Activated gamma-delta T cell treated with Interleukin-2 at 50 U/mL for 16 hours (primary cell): ENCODE measurements at regions not wholly inside any gene's neighbourhood (a gene's known extent, or its start where the extent isn't known, plus 50 kb on each side); places are given as distances from the start of the nearest gene placed in this dataset.
A peak's percentile ranks its signal among the peaks of the same experiment; 100 is the strongest.

Source experiments
- DNase-seq: peaks from one replicate; pipeline ENCODE4 v3.0.0-alpha.2; 2020

DNA sequence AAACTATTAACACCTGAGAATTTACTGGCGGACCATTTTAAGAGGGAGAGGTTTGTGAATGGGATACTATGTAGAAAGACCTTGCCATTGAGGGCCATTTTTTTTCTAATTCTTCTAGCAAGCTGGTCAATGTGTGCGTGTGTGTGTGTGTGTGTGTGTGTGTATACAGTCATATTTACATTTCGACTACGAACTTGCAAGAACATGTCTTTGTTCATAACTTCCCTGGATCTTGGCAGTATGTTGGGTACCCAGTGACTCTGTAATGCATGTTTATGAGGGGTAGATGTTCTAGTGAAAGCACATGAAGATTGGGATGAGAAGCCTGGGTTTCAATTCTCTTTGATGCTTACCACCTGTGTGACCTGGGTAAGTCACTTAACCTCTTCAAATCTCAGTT lies 133.6 kb downstream of the UBE2E3 start:
- no peak for DNase-seq

- DNase-seq, result no peak
These were observed 135.9 kb downstream of the UBE2E3 start for GRCh38 chr2:181116261-181116660.

- DNase-seq, result no peak
These were observed 137.0 kb downstream of the UBE2E3 start for GRCh38 chr2:181117206-181117925.

DNA sequence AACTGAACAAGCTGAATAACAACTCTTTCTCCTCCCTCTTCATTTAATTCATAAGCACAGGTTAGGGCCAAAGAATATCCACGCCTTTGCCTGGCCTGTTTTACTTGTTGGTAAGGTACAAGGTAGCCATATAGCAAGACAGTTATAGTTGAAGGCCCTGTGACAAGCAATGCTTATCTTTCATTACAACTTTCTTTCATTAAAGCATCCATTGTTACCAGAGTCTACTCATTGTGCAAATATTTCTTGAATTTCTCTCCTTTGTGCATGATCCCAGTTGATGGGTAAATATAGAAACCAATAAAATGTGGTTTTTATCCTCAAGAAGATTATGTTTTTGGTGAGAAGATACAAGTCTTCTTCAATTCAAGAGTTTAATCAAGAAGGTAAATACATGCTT lies 140.2 kb downstream of the UBE2E3 start:
- DNase-seq, result no peak

DNA sequence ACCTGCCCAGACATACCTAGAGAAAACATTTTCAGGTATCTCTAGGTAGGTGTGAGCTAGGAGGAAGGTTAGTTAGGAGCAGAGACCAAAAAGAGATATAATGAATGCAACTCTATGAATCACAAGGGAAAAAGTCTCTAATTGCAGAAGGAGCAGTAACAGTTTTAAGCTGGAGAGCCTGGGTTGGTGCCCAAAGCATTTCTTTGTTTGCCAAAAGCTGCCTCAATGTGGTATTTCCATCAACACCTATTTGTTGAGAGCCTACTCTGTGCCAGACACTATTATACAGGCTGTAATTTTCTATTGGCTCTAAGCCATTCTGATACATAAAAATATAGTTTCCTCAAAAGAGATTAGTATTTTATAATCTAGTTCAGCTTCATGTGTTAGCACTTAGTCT lies 141.6 kb downstream of the UBE2E3 start:
- DNase-seq, result no peak

- DNase-seq, result no peak
These were observed 142.2 kb downstream of the UBE2E3 start for GRCh38 chr2:181122601-181123000.

DNA sequence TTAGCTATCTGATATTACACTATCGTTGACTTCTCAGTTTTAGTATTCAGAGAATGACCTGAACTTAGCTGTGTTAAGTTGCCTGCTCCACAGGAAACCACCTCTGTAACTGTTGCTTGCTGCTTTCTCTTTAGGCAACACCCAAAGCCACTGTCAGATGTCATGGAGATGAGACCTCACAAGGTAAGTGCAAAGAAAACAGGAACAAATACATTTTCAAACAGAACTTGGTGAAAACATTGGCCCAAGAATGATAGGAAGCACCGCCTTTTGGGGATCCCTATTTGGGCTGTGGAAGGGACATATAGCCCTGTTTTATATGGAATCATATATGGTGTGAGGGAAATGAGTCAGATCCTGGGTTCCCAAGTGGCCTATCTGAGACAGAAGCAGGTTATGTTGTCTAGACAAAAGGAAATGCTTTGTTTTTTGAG lies 143.4 kb downstream of the UBE2E3 start:
- DNase-seq, result peak; percentile 57

- DNase-seq, result no peak
These were observed 144.1 kb downstream of the UBE2E3 start for GRCh38 chr2:181124497-181124896.

DNA sequence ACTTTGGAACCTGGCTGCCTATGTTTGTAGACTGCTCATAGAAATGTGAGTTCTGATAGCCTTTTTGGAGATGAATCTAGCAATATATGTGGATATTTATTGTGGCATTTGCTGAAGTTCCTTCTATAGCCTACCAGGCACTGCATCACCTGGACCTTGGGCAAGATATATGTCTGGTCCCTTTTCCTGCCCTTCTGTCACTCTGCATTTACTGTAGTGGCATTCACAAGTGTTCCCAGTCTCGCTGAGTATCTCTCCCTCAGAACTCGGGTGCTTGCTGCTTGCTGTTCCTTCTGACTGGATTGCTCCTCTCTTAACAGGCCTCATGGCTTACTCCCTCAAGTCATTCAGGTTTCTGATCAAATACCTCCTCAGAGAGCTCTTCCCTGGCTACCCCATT lies 145.0 kb downstream of the UBE2E3 start:
- DNase-seq, result no peak

DNA sequence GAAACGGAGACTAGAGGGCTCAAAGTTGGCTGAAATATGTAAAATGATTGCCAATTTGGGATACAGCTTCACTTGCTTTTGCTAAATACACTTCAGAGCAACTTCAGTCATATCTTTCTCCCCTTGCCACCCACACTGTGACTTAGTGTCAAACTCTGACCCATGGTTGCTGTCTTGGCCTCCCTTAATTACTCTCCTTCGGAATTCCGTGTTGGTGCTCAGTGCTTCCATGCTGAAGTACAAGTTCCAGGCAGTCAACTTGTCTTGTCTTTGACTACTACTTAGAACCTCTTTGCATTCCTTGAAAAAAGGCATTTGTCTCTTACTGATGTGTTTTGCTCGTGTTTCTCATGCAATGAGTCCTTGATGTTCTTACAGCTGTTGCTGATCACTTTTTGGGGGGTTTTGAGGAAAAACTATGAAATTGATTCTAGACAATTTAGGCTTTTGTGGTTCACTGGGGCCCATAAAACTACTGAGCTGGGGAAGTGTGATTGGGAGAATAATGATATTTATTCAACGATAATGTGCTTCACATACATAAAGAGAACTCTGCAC lies 146.0 kb downstream of the UBE2E3 start:
- no peak for DNase-seq

DNA sequence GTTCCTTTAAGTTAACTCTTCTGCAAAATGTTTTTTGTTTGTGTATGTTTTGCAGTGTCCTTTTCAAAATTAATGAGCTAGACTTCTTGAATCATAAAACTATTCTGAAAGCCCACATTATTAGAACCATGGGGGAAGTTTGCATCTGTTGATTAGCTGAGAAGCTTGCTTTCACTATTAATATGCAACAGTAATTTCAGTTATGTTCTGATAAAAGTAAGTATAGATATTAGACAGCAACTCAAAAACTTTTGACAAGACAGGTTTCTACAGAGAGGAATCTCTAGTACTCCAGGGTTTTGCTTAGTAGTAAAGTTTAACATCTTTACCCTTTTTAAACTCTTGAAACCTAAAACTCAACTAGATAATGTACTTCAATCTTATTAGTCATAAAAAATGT lies 147.8 kb downstream of the UBE2E3 start:
- no peak for DNase-seq

DNA sequence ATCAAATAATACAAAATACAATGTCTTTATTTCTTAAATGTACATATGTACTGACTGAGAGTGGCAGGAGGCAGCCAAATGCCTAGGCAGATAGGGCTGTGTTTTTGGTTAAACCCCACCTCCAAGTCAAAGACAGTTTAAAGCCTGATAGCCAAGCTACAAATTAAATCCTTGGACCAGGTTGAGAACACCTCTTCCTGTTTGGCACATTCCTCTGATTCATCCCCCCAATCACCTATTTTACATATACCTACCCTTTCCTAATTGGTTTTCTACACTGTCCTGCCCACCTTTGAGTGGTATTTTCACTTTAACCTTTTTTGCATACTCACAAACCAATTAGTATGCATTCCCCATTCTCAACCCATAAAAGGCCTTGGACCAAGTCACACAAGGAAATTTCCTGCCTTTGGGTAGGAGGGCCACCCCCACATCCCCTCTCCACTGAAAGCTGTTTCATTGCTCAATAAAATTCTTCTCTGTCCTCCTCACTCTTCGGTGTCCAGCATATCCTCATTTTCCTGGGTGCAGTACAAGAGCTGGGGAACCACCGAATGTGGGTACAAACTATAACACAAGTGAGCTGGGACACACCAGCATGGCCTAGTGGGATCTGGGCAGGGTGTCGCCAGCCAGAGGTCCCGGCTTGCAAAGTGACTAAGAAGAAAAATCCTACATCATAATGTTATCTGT lies 149.1 kb downstream of the UBE2E3 start:
- DNase-seq, result no peak

- no peak for DNase-seq
These were observed 150.3 kb downstream of the UBE2E3 start for GRCh38 chr2:181130686-181131085.

- no peak for DNase-seq
These were observed 151.2 kb downstream of the UBE2E3 start for GRCh38 chr2:181131584-181131983.

DNA sequence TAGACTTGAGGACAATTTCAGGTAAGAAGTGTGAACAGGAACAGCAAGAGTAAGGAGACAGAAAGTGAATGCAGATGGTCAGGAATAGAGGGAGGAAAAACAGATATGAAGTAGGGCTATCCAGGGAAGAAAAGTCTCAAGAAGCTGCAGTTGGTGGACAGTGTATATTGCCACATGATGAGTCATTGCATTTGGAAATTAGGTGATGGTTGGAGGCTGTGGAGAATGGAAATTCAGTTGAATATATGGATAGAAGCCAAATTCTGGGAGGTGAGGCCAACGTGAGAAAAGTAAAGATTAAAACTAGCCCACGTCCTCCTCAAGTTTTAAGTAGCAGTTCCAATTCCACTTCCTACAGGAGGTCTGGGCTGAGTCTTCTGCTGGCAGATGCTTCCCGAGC lies 158.4 kb downstream of the UBE2E3 start:
- DNase-seq, result no peak

DNA sequence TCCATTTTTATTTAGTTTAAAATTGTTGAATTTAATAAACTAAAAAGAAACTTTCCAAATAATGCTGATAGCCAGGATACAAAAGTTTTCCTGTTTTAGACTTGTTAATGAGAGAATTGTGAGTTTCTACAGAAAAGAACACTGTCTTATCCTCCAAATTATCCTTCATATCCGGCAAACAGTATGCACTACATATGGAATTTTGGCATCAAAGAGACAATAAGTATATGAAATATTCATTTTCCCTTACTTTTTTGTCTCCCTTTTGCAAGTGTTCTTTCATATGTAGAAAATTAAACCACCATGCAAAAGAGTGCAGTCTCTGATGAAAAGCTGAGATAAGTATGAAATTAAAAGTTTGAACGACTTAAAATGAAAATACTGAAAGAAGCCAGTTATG lies 159.4 kb downstream of the UBE2E3 start:
- DNase-seq, result no peak

- no peak for DNase-seq
These were observed 160.0 kb downstream of the UBE2E3 start for GRCh38 chr2:181140414-181140813.

GRCh38 chr2:181140928-181141327 lies 160.5 kb downstream of the UBE2E3 start:
- DNase-seq, result no peak

GRCh38 chr2:181141676-181142075 lies 161.3 kb downstream of the UBE2E3 start:
- no peak for DNase-seq

GRCh38 chr2:181142514-181142913 lies 162.1 kb downstream of the UBE2E3 start:
- no peak for DNase-seq

DNA sequence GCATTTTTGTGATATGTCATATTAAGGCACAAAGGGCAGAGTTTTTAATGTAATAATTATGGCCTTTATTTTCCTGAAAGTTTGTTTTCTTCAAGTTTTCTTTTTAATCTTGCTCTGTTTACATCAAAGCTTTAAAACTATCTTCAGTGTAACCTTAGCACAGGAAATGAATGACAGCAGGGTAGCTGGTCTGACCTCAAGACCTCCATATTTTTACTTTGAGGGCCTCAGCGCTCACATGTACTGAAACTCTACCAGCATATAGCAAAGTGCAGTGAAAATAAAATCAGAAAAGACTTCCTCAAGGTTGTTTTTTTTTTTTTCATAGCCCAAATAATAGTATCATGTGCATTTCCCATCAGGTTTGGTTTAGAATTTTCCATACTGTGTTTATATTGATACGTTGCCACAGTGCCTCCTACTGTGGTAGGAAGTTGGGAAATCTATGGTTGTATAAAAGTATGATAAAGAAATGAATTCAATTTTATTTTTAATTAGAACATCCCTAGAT lies 163.4 kb downstream of the UBE2E3 start:
- peak; percentile 21 for DNase-seq

DNA sequence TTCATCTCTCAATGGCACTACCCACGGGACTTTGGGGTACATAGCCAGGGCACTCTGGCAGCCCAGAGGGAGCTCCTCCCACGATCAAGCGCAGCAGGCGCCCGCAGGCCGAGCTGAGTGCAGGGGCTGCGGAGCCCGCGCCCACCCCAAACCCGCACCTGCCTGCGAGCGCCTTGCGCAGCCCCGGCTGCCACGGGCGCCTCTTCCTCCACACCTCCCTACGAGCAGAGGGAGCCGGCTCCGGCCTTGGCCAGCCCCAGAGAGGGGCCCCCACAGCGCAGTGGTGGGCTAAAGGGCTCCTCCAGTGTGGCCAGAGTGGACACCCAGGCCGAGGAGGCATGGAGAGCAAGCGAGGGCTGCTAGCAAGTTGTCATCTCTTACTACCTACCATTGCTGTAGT lies 165.2 kb downstream of the UBE2E3 start:
- no peak for DNase-seq

GRCh38 chr2:181146171-181146570 lies 165.8 kb downstream of the UBE2E3 start:
- DNase-seq, result no peak

GRCh38 chr2:181149056-181149455 lies 168.7 kb downstream of the UBE2E3 start:
- no peak for DNase-seq
